Tibial artery (tissue), 4 donors: ENCODE measurements at regions not wholly inside any gene's neighbourhood (a gene's known extent, or its start where the extent isn't known, plus 50 kb on each side); places are given as distances from the start of the nearest gene placed in this dataset.

Source experiments
- DNase-seq, 2 donors: peaks; one replicate each; pipeline ENCODE4 v3.0.0-alpha.2; 2019
- H3K27ac ChIP-seq, 2 donors: fragments of 200-600 bp; sonication (generic) in 1 of 2; 1 replicate in 1 of 2; 2 replicates in 1 of 2; pipeline ENCODE4 v1.5.1; 2018 to 2019; ENCODE audit warnings: mild to moderate bottlenecking in 1 of 2
- H3K27me3 ChIP-seq, 2 donors: fragments of 200-600 bp; sonication (generic) in 1 of 2; one replicate each; pipeline versions ENCODE4 v1.5.1 to v1.6.0; 2016 to 2019
- H3K36me3 ChIP-seq, 3 donors: fragments of 200-600 bp; sonication (generic) in 2 of 3; one replicate each; pipeline ENCODE4 v1.5.1; 2016 to 2019; ENCODE audit warnings: mild to moderate bottlenecking in 2 of 3
- H3K4me1 ChIP-seq, 4 donors: fragments of 200-600 bp; sonication (generic) in 2 of 4; 1 replicate in 3 of 4; 2 replicates in 1 of 4; pipeline ENCODE4 v1.5.1; 2016 to 2019
- H3K4me3 ChIP-seq, 2 donors: fragments of 200-600 bp; sonication (generic) in 1 of 2; 1 replicate in 1 of 2; 2 replicates in 1 of 2; pipeline ENCODE4 v1.5.1; 2018 to 2019; ENCODE audit warnings: mild to moderate bottlenecking in 2 of 2
- H3K9me3 ChIP-seq, 3 donors: fragments of 200-600 bp; sonication (generic) in 1 of 3; one replicate each; pipeline ENCODE4 v1.5.1; 2016 to 2019
- intact Hi-C: fragments of 100-400 bp; cut with DNase I; formaldehyde crosslinking; loops from one replicate; pipeline ENCODE4 v1.15.0; 2023; ENCODE audit warnings: low total_unique reads
- TF ChIP-seq, protein P1 (sequence below), 2 experiments: fragments of 200-600 bp in 1 of 2; fragments of 450-650 bp in 1 of 2; IDR thresholded peaks; one replicate each; pipeline ENCODE4 v1.5.1; 2017 to 2019; ENCODE audit warnings: antibody characterized with exemption in 2 of 2, mild to moderate bottlenecking in 1 of 2, moderate library complexity in 1 of 2

DNA sequence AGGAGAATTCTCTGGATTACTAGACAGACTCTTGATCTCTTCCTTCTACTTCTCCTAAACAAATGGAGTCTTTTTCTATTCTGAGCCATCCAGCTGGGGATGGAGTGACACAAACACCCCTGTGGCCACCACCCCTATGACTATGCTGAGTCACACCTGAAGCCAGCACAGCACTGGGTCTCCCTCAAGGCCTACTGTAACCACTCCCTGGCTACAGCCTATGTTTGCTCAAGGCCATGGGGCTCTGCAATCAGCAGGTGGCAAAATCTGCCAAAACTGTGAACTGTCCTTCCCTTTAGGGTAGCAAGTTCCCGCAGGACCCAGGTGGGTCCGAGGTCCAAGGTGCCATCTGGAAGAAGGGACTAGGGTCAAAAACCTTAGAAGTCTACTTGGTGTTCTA, 132.3 kb downstream of the TINAG start:
- Histone ChIP-seq H3K27me3 (no peaks in the 10 kb centered on the region), H3K36me3 (no peaks in the 10 kb centered on the region), H3K4me3 (no peak overlapping the region), H3K9me3 (no peaks in the 10 kb centered on the region), H3K4me1 (no peaks in the 10 kb centered on the region), H3K27ac (no peak overlapping the region)
- TF ChIP-seq, protein P1, sequence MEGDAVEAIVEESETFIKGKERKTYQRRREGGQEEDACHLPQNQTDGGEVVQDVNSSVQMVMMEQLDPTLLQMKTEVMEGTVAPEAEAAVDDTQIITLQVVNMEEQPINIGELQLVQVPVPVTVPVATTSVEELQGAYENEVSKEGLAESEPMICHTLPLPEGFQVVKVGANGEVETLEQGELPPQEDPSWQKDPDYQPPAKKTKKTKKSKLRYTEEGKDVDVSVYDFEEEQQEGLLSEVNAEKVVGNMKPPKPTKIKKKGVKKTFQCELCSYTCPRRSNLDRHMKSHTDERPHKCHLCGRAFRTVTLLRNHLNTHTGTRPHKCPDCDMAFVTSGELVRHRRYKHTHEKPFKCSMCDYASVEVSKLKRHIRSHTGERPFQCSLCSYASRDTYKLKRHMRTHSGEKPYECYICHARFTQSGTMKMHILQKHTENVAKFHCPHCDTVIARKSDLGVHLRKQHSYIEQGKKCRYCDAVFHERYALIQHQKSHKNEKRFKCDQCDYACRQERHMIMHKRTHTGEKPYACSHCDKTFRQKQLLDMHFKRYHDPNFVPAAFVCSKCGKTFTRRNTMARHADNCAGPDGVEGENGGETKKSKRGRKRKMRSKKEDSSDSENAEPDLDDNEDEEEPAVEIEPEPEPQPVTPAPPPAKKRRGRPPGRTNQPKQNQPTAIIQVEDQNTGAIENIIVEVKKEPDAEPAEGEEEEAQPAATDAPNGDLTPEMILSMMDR (IDR thresholded peaks at IDR 0.05), result no peak
- intact Hi-C loops, result no loop called here
- no peak for DNase-seq

DNA sequence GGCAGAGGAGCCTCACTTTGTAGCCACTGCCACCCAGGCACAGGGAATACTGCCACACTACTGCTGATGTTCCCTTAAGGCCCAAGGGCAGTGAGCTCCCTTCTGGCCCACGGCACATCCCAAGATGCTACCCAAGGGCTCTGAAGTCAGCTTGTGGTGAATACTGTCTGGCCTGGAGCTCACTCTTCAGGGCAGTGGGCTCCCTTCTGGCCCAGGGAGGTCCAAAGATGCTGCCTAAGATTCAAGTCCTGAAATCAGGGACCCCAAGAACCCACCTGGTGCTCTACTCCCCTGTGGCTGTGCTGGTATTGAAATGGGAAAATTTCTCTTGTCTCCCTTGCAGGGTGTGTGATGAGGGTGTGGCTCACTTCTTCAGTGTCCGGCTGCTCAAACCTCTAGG, 132.8 kb downstream of the TINAG start:
- Histone ChIP-seq H3K4me3 (no peak overlapping the region), H3K36me3 (no peaks in the 10 kb centered on the region), H3K27me3 (no peaks in the 10 kb centered on the region), H3K4me1 (no peaks in the 10 kb centered on the region), H3K9me3 (no peaks in the 10 kb centered on the region), H3K27ac (no peak overlapping the region)
- intact Hi-C loops, result no loop called here
- TF ChIP-seq, protein P1 (IDR thresholded peaks at IDR 0.05), result no peak
- no peak for DNase-seq

DNA sequence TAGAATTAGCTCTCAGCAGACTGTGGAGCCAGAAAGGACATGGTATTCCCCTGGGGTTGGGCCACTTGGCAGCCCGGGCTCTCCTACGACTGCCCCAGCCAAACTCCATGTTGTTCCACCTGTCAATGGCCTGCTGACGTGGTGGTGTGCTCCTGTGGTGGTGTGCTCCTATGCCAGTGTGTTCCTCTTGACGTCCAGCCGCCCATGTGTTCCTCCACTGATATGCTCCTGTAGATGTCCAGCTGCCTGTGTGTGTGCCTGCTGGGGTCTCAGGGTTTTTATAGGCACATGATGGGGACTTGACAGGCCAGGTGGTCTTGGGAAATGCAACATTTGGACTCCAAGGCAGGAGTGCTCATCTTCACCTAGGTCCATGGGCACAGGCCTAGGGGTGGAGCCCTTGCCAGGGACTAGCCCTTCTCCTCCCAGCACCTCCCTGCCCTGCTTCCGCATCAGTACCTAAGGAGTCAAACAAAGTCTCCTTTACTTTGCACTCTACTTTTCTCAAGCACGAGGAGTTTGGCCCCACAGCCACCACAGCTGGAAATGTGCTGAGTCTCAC, 133.5 kb downstream of the TINAG start:
- H3K36me3 ChIP-seq, result no peaks in the 10 kb centered on the region
- H3K27me3 ChIP-seq, result no peaks in the 10 kb centered on the region
- H3K4me3 ChIP-seq, result no peak overlapping the region
- no peak overlapping the region for H3K27ac ChIP-seq
- H3K4me1 ChIP-seq, result no peaks in the 10 kb centered on the region
- H3K9me3 ChIP-seq, result no peaks in the 10 kb centered on the region
- no peak for DNase-seq
- TF ChIP-seq, protein P1 (IDR thresholded peaks at IDR 0.05), result no peak
- intact Hi-C loops, result no loop called here

DNA sequence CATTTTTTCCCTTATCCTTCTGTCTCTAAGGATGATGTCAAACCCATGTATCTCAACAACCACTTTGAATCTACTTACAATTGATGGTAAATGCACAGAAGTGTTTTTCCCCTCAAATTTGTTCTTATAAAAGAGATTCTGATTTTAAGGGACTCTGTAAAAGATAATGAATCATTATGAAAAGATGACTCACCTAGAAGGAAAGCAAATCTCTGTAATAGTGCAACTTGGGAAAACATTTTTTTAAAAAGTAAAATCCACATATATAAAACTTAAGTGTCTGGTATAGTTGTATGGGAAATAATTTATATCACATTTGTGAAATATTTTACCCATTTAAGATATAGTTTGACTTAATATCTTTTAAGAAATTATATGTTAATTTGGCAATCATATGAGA, 137.0 kb downstream of the TINAG start:
- intact Hi-C loops, result no loop called here
- Histone ChIP-seq H3K27ac (no peak overlapping the region), H3K36me3 (no peaks in the 10 kb centered on the region), H3K27me3 (no peaks in the 10 kb centered on the region), H3K9me3 (no peaks in the 10 kb centered on the region), H3K4me1 (no peaks in the 10 kb centered on the region), H3K4me3 (no peak overlapping the region)
- TF ChIP-seq, protein P1 (IDR thresholded peaks at IDR 0.05), result no peak
- no peak for DNase-seq

DNA sequence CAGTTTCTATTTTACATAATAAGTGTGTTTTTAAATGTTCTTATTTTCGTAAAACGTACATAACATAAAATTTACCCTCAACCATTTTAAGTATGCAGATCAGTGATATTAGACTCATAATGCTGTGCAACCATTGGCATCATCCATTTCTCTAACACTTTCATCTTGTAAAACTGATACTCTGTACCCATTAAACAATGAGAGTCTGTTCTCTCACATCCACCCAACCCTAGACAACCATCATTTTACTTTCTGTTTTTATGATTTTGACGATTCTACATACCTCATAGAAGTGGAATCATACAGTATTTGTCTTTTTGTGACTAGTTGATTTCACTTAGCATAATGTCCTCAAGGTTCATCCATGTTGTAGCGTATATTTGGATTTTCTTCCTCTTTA, 140.4 kb downstream of the TINAG start:
- no peak overlapping the region for H3K4me3 ChIP-seq
- intact Hi-C loops, result no loop called here
- TF ChIP-seq, protein P1 (IDR thresholded peaks at IDR 0.05), result no peak
- DNase-seq, result no peak
- no peak overlapping the region for H3K27ac ChIP-seq
- H3K4me1 ChIP-seq, result no peaks in the 10 kb centered on the region
- H3K9me3 ChIP-seq, result no peaks in the 10 kb centered on the region
- H3K27me3 ChIP-seq, result no peaks in the 10 kb centered on the region
- no peaks in the 10 kb centered on the region for H3K36me3 ChIP-seq

DNA sequence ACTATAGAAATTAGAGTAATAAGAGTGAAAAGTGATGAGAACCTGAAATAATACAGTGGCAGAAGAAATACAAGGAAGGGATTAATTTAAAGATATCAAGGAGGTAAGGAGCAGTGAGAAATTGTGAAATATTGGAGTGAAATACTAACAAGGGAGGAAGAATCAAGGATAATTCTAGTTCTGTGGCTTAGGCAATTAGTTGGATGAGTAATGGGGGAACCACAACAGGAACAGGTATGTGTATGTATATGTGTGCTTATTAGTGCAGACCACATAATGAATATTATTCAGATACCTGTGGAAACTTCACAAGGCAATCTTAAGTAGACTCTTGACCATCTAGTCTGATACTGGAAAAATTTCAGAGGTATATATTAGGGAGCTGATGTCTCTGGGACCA, 143.3 kb downstream of the TINAG start:
- no peak for DNase-seq
- intact Hi-C loops, result no loop called here
- Histone ChIP-seq H3K27ac (no peak overlapping the region), H3K27me3 (no peaks in the 10 kb centered on the region), H3K36me3 (no peaks in the 10 kb centered on the region), H3K4me1 (no peaks in the 10 kb centered on the region), H3K4me3 (no peak overlapping the region), H3K9me3 (no peaks in the 10 kb centered on the region)
- TF ChIP-seq, protein P1 (IDR thresholded peaks at IDR 0.05), result no peak
